CD4-positive, CD25-positive, alpha-beta regulatory T cell (primary cell): ENCODE measurements at regions not wholly inside any gene's neighbourhood (a gene's known extent, or its start where the extent isn't known, plus 50 kb on each side); places are given as distances from the start of the nearest gene placed in this dataset.
A peak's percentile ranks its signal among the peaks of the same experiment; 100 is the strongest.
"Not testable (repeated sequence)": the region's sequence is repeated elsewhere in the genome, so short reads cannot be mapped to it uniquely, and the experiment has no call there.

Source experiments
- ATAC-seq, 2 donors: fragments of 150-1000 bp; cut with Tn5 transposase; one replicate each; pipeline ENCODE4 v1.10.0; 2021; ENCODE audit warnings: low read depth in 2 of 2, moderate number of reproducible peaks in 2 of 2, moderate library complexity in 1 of 2
- DNase-seq, 3 donors: peaks; one replicate each; pipeline versions ENCODE4 v3.0.0 to v3.0.0-alpha.2; 2012 to 2022; ENCODE audit warnings: mixed read lengths in 1 of 3
- H3K27ac ChIP-seq: one replicate; pipeline ENCODE4 v1.7.0; 2013; ENCODE audit warnings: mild to moderate bottlenecking, low read length; ENCODE audit not compliant: insufficient read depth, poor library complexity, severe bottlenecking
- H3K27me3 ChIP-seq: one replicate; pipeline ENCODE4 v1.7.0; 2013; ENCODE audit warnings: low read length; ENCODE audit not compliant: control insufficient read depth, insufficient read depth
- H3K36me3 ChIP-seq: one replicate; pipeline ENCODE4 v1.7.0; 2013; ENCODE audit warnings: mild to moderate bottlenecking, low read length, moderate library complexity; ENCODE audit not compliant: control insufficient read depth, insufficient read depth
- H3K4me1 ChIP-seq: 2 replicates; pipeline ENCODE4 v1.7.0; 2013; ENCODE audit warnings: mild to moderate bottlenecking, low read length; ENCODE audit not compliant: insufficient read depth, control insufficient read depth, poor library complexity, severe bottlenecking
- H3K4me3 ChIP-seq: one replicate; pipeline ENCODE4 v1.7.0; 2013; ENCODE audit warnings: low read depth, mild to moderate bottlenecking, low read length, moderate library complexity
- H3K9me3 ChIP-seq, 2 experiments: 1 replicate in 1 of 2; 2 replicates in 1 of 2; pipeline ENCODE4 v1.7.0; 2013; ENCODE audit warnings: low read length in 2 of 2, mild to moderate bottlenecking in 1 of 2, moderate library complexity in 1 of 2; ENCODE audit not compliant: control insufficient read depth in 2 of 2
- H3K27ac Mint-ChIP-seq, 3 donors: one replicate each; pipeline ENCODE4 v1.8.0; 2020 to 2022; ENCODE audit warnings: mild to moderate bottlenecking in 3 of 3, mixed read lengths in 3 of 3, moderate library complexity in 2 of 3
- H3K27me3 Mint-ChIP-seq: one replicate; pipeline ENCODE4 v1.8.0; 2022; ENCODE audit warnings: mild to moderate bottlenecking, mixed read lengths
- H3K36me3 Mint-ChIP-seq: one replicate; pipeline ENCODE4 v1.8.0; 2020; ENCODE audit warnings: mixed read lengths
- H3K4me1 Mint-ChIP-seq, 4 donors: one replicate each; pipeline ENCODE4 v1.8.0; 2020 to 2022; ENCODE audit warnings: mixed read lengths in 4 of 4, mild to moderate bottlenecking in 1 of 4
- H3K4me3 Mint-ChIP-seq, 4 donors: one replicate each; pipeline ENCODE4 v1.8.0; 2020 to 2022; ENCODE audit warnings: mild to moderate bottlenecking in 4 of 4, mixed read lengths in 4 of 4, moderate library complexity in 3 of 4
- H3K9me3 Mint-ChIP-seq, 7 donors: one replicate each; pipeline ENCODE4 v1.8.0; 2020 to 2022; ENCODE audit warnings: mixed read lengths in 7 of 7, mild to moderate bottlenecking in 3 of 7, moderate library complexity in 2 of 7

- Histone ChIP-seq H3K4me3 (no peak overlapping the region), H3K9me3 (peaks cover 0 to 5% of the 10 kb centered on the region in 2 experiments), H3K36me3 (no peaks in the 10 kb centered on the region), H3K27ac (no peak overlapping the region), H3K4me1 (no peaks in the 10 kb centered on the region), H3K27me3 (no peaks in the 10 kb centered on the region)
- peaks cover 0 to 9% (median 1%) of the 10 kb centered on the region in 7 donors for H3K9me3 Mint-ChIP-seq
- no peak for ATAC-seq
- H3K27me3 Mint-ChIP-seq = no peaks in the 10 kb centered on the region
- DNase-seq = no peak
- H3K4me3 Mint-ChIP-seq = no peak overlapping the region
- no peaks in the 10 kb centered on the region for H3K36me3 Mint-ChIP-seq
- no peaks in the 10 kb centered on the region for H3K4me1 Mint-ChIP-seq
- H3K27ac Mint-ChIP-seq = no peak overlapping the region
Observed at GRCh38 chrX:905848-906566, 275.4 kb downstream of the SHOX start.

DNA sequence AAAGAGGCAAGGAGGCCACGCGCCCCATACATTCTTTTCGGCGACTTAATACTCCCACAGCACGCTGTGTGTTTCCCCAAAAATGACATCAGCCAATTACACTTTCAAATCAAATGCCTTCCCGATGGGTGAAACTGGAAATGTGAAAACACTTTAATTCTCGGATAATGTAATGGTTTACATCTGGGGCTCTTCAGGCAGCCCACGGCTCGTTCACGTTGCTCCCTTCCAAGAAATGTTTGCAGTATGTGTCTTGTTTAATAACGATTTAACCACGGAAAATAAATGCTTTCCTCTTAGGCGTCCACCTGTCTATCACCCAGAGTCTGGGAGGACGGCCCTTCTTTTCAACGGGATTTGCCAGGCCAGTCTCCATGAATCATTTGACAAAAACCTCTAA lies 272.5 kb downstream of the SHOX start:
- Mint-ChIP-seq H3K36me3 (no peaks in the 10 kb centered on the region), H3K4me1 (no peaks in the 10 kb centered on the region), H3K27ac (no peak overlapping the region), H3K27me3 (no peaks in the 10 kb centered on the region), H3K9me3 (peaks cover 0 to 7% (median 3%) of the 10 kb centered on the region in 7 donors), H3K4me3 (no peak overlapping the region)
- Histone ChIP-seq H3K4me1 (no peaks in the 10 kb centered on the region), H3K27ac (no peak overlapping the region), H3K27me3 (no peaks in the 10 kb centered on the region), H3K36me3 (no peaks in the 10 kb centered on the region), H3K4me3 (no peak overlapping the region), H3K9me3 (peaks cover 0 to 5% of the 10 kb centered on the region in 2 experiments)
- ATAC-seq (no peak), DNase-seq (no peak)

- Histone ChIP-seq H3K9me3 (peaks cover 0 to 7% of the 10 kb centered on the region in 2 experiments), H3K4me1 (no peaks in the 10 kb centered on the region), H3K27ac (no peak overlapping the region), H3K4me3 (no peak overlapping the region), H3K27me3 (no peaks in the 10 kb centered on the region), H3K36me3 (no peaks in the 10 kb centered on the region)
- no peaks in the 10 kb centered on the region for H3K27me3 Mint-ChIP-seq
- no peak overlapping the region for H3K4me3 Mint-ChIP-seq
- H3K9me3 Mint-ChIP-seq = peaks cover 6 to 42% (median 26%) of the 10 kb centered on the region in 7 donors
- no peak for DNase-seq
- ATAC-seq = no peak
- H3K36me3 Mint-ChIP-seq = no peaks in the 10 kb centered on the region
- peak overlapping the region in 1 of 3 donors; percentile 29 for H3K27ac Mint-ChIP-seq
- H3K4me1 Mint-ChIP-seq = no peaks in the 10 kb centered on the region
Observed at GRCh38 chrX:896256-896655, 265.7 kb downstream of the SHOX start.

DNA sequence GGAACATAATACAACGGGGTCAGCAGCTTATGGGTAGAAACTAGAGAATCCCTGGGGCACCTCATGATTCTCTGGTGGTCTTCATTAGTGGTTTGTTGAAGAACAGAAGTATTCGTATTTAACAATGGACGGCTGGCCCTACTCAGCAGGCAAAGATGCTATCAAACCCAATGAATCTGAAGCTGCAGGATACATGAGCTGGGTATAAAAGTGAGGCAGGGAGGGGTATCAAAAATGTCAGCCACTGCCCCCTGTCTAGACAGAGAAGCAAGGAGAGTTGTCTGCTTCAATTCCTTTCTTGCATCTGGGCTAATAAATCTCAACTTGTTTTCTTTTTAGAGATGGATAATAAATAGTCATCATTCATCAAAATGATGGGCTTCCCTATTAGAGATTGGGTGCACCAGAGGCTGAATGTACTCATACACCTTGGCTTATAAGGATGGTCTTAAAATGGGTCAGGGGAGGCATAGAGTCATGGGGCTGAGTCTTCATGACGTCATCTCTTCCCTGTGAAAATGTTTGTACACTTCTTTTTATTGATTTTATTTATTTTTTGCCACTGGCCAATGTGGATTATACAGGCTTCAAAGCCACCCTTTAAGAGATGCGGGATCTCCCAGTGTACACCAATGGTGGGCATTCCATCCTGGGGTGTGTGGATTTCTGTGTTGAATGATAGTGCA lies 259.5 kb downstream of the SHOX start:
- H3K4me3 Mint-ChIP-seq = no peak overlapping the region
- H3K27ac ChIP-seq = no peak overlapping the region
- no peak overlapping the region for H3K4me3 ChIP-seq
- H3K27me3 ChIP-seq = no peaks in the 10 kb centered on the region
- DNase-seq = no peak
- H3K4me1 ChIP-seq = no peaks in the 10 kb centered on the region
- no peak for ATAC-seq
- H3K36me3 Mint-ChIP-seq = no peaks in the 10 kb centered on the region
- no peaks in the 10 kb centered on the region for H3K4me1 Mint-ChIP-seq
- H3K9me3 ChIP-seq = peaks cover 0 to 17% of the 10 kb centered on the region in 2 experiments
- no peaks in the 10 kb centered on the region for H3K27me3 Mint-ChIP-seq
- peaks cover 5 to 32% (median 19%) of the 10 kb centered on the region in 7 donors for H3K9me3 Mint-ChIP-seq
- H3K36me3 ChIP-seq = no peaks in the 10 kb centered on the region
- no peak overlapping the region for H3K27ac Mint-ChIP-seq

- DNase-seq, H3K4me3 ChIP-seq, H3K4me3 Mint-ChIP-seq, H3K27me3 ChIP-seq, ATAC-seq, H3K4me1 ChIP-seq, H3K36me3 ChIP-seq, H3K4me1 Mint-ChIP-seq, H3K36me3 Mint-ChIP-seq, H3K27me3 Mint-ChIP-seq, H3K27ac ChIP-seq, H3K27ac Mint-ChIP-seq: not testable (repeated sequence)
- peaks cover 0 to 28% (median 13%) of the 10 kb centered on the region in 7 donors for H3K9me3 Mint-ChIP-seq
- peaks cover 0 to 17% of the 10 kb centered on the region in 2 experiments for H3K9me3 ChIP-seq
Observed at GRCh38 chrX:887724-888123, 257.1 kb downstream of the SHOX start.

- DNase-seq = no peak
- H3K27ac Mint-ChIP-seq = no peak overlapping the region
Observed at GRCh38 chrX:883588-883987, 253.0 kb downstream of the SHOX start.

GRCh38 chrX:879756-880698 lies 249.4 kb downstream of the SHOX start:
- not testable (repeated sequence) for H3K27ac ChIP-seq, H3K36me3 ChIP-seq, H3K36me3 Mint-ChIP-seq, H3K4me3 Mint-ChIP-seq, H3K4me3 ChIP-seq, H3K27me3 ChIP-seq, H3K4me1 ChIP-seq, H3K27ac Mint-ChIP-seq, H3K4me1 Mint-ChIP-seq, DNase-seq, H3K27me3 Mint-ChIP-seq, ATAC-seq, H3K9me3 ChIP-seq
- peaks cover 0 to 12% (median 4%) of the 10 kb centered on the region in 7 donors for H3K9me3 Mint-ChIP-seq

More at GRCh38 chrX:883588-883987, 253.0 kb downstream of the SHOX start:
- no peak for ATAC-seq
- peaks cover 0 to 16% (median 3%) of the 10 kb centered on the region in 7 donors for H3K9me3 Mint-ChIP-seq
- no peaks in the 10 kb centered on the region for H3K27me3 Mint-ChIP-seq
- Histone ChIP-seq H3K27me3 (no peaks in the 10 kb centered on the region), H3K4me3 (no peak overlapping the region), H3K27ac (no peak overlapping the region), H3K36me3 (no peaks in the 10 kb centered on the region), H3K4me1 (no peaks in the 10 kb centered on the region), H3K9me3 (no peaks in the 10 kb centered on the region)
- no peaks in the 10 kb centered on the region for H3K4me1 Mint-ChIP-seq
- no peaks in the 10 kb centered on the region for H3K36me3 Mint-ChIP-seq
- no peak overlapping the region for H3K4me3 Mint-ChIP-seq
